Globus pallidus (tissue), 1 donor: ENCODE measurements at regions not wholly inside any gene's neighbourhood (a gene's known extent, or its start where the extent isn't known, plus 50 kb on each side); places are given as distances from the start of the nearest gene placed in this dataset.
"Not testable (repeated sequence)": the region's sequence is repeated elsewhere in the genome, so short reads cannot be mapped to it uniquely, and the experiment has no call there.

Source experiments
- DNase-seq: peaks from one replicate; pipeline ENCODE4 v3.0.0-alpha.2; 2015; ENCODE audit warnings: low spot score

DNA sequence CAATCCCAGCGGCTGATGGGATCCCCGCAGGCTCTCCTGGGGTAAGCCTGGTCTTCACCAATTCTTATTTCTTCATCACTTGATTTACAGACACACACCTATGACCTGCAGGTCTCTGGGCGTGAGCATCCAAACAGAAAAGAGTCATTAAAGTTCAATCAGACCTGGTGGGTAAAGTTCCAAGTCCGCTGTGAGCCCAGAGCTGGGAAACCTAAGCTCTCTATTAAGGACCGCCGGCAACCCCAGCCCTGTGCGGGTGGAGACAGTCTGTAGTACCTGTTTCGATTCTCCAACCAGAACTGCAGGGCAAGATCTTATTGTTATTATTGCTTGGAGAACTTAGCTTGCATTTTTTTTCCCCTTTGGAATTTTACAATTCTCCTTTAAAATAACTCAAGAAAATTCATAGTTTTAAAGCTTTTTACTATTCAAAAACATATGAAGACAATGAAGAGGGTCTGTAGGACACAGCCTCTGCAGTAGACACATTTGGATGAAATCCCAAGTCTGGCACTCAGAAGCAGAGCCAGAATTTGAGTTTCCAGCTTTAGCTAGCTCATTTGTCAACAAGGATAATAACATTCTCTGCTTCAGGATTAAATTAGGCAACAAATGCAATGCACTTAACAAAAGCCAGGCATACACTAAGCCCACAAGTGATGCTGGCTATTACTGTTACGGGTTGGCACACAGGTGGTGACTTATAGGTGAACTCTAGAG, 376.4 kb downstream of the INSIG2 start:
- DNase-seq: no peak

DNA sequence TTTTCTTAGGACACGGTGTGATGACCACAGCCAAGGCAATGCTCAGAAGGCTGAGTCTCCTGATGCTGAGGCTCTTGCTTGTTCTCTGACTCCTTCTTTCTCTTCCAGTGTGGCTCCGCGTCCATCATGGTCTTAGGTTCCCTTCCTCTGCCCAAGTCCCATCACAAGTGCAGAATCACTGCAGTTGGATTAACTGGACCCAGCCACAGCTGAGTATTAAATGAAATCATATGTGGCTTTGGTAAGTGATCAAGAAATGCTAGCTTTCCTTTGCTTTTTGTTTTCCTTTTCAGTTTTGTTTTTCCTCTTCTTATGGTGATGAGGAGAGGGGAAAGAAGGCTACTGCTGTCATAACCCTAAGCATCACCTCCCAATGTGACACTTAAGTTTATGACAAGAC, 375.8 kb downstream of the INSIG2 start:
- DNase-seq: no peak

GRCh38 chr2:118460425-118460824, 372.2 kb downstream of the INSIG2 start:
- DNase-seq: no peak

DNA sequence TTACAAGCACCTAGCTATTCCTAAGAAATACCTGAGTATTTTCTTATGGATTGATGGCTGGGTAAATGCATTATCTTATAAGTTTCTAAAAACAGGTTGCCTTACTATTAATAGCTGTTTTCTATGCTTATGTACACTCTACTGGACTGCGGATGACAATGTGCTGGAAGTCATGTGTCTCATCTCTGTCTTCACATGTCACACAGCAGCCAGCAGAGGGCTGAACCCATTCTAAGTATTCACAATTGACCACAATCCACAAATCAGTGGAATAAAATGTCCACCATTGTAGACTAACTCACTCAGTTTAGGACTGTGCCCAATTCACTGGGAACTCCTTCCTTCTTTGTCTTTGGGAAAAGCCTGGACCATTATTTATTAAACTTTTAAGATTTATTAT, 371.2 kb downstream of the INSIG2 start:
- no peak for DNase-seq

DNA sequence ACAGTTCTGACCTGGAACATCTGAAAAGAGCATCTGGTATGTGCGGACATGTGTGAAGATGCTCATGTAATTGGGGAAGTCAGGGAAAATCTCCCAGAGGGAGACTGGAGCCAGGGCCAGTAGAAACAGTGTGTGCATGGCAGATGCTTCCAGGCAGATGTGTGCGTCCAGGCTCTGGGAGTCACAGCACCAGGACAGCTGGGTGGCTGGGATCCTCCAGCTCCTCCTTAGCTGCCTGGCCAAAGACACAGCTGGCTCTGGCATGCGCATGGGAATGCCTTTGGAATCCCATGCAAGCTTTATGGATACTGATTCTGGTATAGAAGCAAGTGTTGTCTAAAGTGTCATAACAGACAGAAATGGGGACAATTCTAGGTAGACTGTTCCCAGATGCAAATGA, 369.7 kb downstream of the INSIG2 start:
- DNase-seq: no peak

DNA sequence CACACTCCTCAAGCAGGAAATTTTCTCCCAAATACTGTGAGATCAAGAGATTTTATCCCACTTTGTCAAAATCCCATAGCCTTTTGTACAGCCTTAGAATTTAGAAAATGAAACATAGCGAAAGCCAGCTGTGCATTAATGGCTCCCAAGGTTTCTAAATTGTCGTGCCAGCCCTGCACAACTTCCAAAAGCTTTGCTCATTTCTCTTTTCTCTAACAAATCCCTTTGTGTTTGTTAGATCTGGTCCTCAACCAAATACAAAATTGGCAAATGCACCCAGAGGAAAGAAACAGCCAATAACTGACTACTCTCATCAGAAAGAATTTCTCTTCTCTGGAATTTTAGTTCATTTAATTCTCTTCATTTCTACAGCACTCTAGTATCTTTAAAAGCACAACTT, 361.1 kb downstream of the INSIG2 start:
- DNase-seq: no peak

GRCh38 chr2:118443596-118443995, 355.3 kb downstream of the INSIG2 start:
- DNase-seq: no peak

DNA sequence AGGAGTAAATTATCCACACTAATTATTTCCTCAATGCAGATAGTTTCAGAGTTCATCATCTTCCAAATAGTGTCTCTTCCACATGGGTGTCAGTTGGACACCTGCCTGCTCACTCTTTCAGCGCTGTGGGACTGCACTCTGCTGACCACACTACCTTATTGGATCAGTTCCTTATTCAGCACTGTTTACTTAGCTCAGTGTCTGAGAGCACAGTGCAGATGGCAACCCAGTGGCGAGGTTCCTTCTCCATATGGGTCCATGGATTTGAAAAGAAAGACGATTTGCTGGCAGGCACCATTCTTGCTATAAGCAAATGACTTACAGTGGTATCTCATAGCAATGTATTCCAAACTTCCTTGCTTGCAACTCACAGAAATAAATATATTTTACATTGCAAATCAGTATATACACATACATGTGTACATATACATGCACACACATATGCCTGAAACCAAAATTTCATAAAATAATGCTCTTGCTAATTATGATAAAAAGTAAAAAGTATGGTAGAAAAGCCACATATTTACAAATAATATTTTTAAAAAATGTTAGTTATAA, 354.8 kb downstream of the INSIG2 start:
- DNase-seq: no peak

DNA sequence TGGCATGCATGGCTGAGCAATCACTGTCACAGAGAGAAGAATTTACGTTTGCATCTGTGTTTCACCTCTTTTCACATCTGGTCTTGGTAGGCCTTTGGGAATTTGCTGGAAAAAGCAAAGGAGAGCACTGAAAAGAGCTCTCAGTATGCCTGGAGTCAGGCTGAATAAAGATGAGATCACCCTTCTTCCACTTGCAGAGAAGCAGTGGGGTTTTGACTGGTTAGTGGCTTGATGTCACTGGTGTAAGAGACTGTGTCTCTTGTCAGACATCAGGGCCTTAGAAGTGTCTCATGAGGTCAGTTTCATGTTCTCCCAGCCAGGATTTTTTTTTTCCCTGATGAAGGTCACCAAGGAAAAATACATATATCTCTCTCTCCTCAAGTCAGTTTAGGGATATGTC, 353.8 kb downstream of the INSIG2 start:
- DNase-seq: no peak

GRCh38 chr2:118440404-118441098, 352.3 kb downstream of the INSIG2 start:
- DNase-seq: no peak

GRCh38 chr2:118437501-118437900, 349.2 kb downstream of the INSIG2 start:
- no peak for DNase-seq

GRCh38 chr2:118431997-118432396, 343.7 kb downstream of the INSIG2 start:
- DNase-seq: no peak

DNA sequence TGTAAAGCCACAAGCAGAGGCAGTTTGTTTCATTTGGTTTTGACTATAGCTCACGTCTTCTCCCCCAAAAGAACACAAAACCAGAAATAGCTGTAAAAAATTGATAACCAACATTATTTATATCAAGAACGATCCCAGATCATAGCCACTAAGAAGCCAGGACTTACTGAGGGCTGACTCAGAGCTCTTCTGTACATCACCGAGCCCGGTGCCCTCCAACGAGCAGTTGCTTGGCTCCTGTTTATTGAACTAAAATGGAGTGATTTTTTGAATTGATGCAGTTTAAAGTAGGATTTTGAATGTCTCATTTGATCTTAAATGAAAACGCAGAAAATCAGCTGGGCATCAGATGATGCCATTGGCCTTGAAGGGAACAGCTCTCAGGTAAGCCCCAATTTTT, 343.3 kb downstream of the INSIG2 start:
- no peak for DNase-seq

DNA sequence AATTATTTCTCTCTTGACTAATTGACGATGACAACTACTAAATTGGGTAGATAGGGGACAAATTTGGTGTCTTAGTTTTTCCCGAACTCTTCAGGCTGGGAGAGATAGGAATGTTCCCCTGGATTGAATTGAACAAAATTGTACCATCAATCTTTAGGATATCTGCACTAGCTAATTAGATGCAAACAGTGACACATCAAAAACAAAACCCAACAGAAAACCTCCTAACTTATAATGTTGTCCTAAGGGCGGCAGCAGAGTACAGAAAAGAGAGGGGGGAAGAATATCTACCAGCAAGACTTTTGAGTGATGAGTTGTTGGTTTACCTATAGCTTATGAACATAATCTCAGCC, 342.9 kb downstream of the INSIG2 start:
- no peak for DNase-seq

DNA sequence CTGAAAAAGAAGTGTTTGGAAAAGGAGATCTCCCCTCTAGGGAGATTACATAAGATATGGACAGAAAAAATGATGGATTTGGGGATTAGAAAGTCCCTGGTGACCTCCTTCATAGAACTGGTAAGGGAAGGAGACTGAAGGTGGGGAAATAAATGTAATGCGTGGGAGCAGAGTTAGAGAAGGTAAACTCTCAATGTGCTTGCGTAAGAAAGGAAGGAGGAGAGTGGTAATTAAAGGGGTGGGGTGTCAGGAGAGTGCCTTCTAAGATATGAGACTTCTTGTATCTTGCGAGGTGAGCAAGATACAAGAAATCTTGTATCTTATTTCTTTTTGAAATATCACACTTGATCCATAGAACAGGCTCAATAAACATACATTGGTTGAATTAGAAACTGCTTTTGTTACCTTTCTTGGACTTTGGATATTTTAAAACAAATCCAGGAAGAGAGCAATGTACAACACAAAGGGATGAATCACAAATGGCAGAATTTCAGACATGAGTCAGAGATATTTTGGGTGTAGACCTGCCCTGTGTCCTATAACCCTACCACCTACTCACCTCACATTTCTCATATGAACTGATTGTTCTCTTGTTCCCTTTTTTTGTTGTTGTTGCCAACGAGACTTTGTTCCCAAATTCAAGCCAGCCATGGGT, 342.4 kb downstream of the INSIG2 start:
- DNase-seq: no peak

GRCh38 chr2:118425191-118425590, 336.9 kb downstream of the INSIG2 start:
- DNase-seq: no peak

DNA sequence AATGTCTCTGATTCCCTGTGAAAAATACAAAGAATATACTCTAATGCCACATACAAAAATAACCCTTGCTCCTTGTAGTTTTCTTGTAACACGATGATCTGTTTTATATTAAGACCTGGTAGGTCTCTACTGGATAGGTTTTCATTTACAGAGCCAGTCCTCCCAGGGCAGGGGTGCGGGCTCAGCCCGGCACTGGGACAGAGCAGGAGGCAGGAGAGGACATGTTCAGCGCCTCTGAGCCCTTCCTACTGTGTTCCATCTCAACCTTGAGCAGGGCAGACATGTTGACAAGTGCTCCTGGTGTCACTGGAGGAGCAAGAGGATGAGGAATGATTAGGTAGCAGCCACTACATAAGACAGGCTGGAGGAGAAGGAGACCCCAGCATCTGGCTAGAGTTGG, 335.5 kb downstream of the INSIG2 start:
- no peak for DNase-seq

- no peak for DNase-seq
These were observed 333.4 kb downstream of the INSIG2 start for GRCh38 chr2:118421648-118422047.

GRCh38 chr2:118417406-118418120, 329.3 kb downstream of the INSIG2 start:
- no peak for DNase-seq

- DNase-seq: not testable (repeated sequence)
These were observed 326.9 kb downstream of the INSIG2 start for GRCh38 chr2:118415186-118415585.

DNA sequence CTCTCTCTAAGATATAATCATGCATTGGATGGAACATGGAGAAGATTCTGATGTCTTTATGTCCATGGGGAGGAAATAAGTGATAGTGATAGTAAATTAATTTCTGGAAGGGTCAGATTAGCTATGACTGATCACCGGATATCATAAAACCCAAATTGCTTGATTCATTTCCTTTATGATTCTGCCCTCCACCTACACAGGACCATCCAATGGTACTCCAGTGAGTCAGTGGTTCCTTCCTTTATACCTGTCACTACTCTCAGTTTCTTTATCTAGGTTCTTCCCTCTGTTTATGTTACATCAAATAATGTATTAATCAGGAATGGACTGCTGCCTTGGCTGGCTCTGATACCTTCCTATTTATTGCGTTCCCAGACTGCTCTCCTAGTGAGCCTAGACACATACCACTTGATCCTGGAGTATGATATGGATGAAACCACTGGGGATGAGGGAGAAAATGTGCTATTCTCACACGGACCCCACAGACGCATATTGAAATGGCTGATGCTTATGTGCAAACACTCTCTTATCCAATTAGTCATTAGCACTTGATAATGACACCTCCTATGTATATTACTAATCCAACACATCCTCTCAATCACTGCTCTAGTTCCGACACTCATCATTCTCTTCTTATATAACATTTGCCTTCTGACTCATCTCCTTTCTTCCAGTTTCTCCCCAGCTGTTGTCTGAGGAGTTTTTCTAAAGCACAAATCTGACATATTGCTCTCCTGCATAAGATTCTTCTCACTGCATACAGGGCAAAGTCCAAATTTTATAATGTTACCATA, 315.6 kb downstream of the INSIG2 start:
- no peak for DNase-seq

DNA sequence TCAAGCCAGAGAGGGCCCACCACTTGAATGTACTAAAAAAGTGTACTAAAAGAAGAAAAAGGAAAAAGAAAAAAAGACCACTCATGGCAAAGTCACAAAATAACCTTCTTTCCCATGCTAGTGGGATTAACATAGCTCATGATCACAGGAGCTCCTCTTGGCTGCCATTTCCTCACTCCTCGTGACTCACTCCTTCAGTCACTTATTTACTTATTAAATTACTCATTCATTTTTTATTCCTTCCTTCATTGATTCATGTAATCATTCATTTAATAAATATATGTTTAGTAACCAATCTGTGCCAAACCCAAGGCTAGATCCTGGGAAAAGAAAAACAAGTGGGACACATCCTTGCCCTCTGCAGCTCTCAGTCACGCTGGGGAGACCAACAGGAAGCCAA, 300.5 kb downstream of the INSIG2 start:
- DNase-seq: no peak
